ENCODE measurements at regions not wholly inside any gene's neighbourhood (a gene's known extent, or its start where the extent isn't known, plus 50 kb on each side); places are given as distances from the start of the nearest gene placed in this dataset.

- TF ChIP-seq STAT6 (CRISPR knock-in tag; conservative IDR thresholded peaks at IDR 0.05; ENCODE audit: low read depth) (no peak), ZBTB21 (CRISPR knock-in tag; IDR thresholded peaks at IDR 0.05; ENCODE audit: borderline replicate concordance) (no peak), HMGA2 (CRISPR knock-in tag; IDR thresholded peaks at IDR 0.05) (no peak), ZNF219 (CRISPR knock-in tag; IDR thresholded peaks at IDR 0.05; ENCODE audit: borderline replicate concordance) (no peak), ZNF425 (CRISPR knock-in tag; conservative IDR thresholded peaks at IDR 0.05) (no peak), RORB (CRISPR knock-in tag; IDR thresholded peaks at IDR 0.05) (no peak), ZNF121 (CRISPR knock-in tag; IDR thresholded peaks at IDR 0.05) (no peak)
- TF ChIP-seq, protein P1, sequence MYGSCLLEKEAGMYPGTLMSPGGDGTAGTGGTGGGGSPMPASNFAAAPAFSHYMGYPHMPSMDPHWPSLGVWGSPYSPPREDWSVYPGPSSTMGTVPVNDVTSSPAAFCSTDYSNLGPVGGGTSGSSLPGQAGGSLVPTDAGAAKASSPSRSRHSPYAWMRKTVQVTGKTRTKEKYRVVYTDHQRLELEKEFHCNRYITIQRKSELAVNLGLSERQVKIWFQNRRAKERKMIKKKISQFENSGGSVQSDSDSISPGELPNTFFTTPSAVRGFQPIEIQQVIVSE (CRISPR knock-in tag; IDR thresholded peaks at IDR 0.05; ENCODE audit: borderline replicate concordance): no peak
Observed at GRCh38 chr2:156652691-156653090, 216.5 kb downstream of the GPD2 start (continued).

- Mint-ChIP-seq H3K27me3 (ENCODE audit: low read depth) (no peaks in the 10 kb centered on the region), H3K4me1 (peaks cover 5% of the 10 kb centered on the region), H3K4me3 (no peak overlapping the region), H3K36me3 (no peaks in the 10 kb centered on the region; the same call in 1 of the 2 replicates), H3K9me3 (peaks cover 8% of the 10 kb centered on the region), H3K27ac (no peak overlapping the region)
- POLR2A ChIA-PET: no interaction called here
- ATAC-seq (no peak), DNase-seq (ENCODE audit: low spot score) (no peak)
- no peak for TF ChIP-seq FOXK1 (CRISPR knock-in tag; IDR thresholded peaks at IDR 0.05)
- CTCF ChIA-PET: no interaction called here
Observed at GRCh38 chr2:156653675-156654074, 217.5 kb downstream of the GPD2 start.

- no peaks in the 10 kb centered on the region for H3K27me3 Mint-ChIP-seq (ENCODE audit: low read depth)
- CTCF ChIA-PET: no interaction called here
- H3K36me3 Mint-ChIP-seq: 0 out of 2 replicates have a peak, but pooled peaks cover 2% of the 10 kb centered on the region
- H3K27ac Mint-ChIP-seq: no peak overlapping the region
- peaks cover 14% of the 10 kb centered on the region for H3K4me1 Mint-ChIP-seq
- no peak for DNase-seq (ENCODE audit: low spot score)
- 0 out of 2 replicates have a peak, but pooled peaks cover 4% of the 10 kb centered on the region for H3K9me3 Mint-ChIP-seq
- ATAC-seq: no peak
- POLR2A ChIA-PET: no interaction called here
- no peak overlapping the region for H3K4me3 Mint-ChIP-seq
- no peak for TF ChIP-seq SP1 (CRISPR knock-in tag; conservative IDR thresholded peaks at IDR 0.05)
- TF ChIP-seq, protein P2, sequence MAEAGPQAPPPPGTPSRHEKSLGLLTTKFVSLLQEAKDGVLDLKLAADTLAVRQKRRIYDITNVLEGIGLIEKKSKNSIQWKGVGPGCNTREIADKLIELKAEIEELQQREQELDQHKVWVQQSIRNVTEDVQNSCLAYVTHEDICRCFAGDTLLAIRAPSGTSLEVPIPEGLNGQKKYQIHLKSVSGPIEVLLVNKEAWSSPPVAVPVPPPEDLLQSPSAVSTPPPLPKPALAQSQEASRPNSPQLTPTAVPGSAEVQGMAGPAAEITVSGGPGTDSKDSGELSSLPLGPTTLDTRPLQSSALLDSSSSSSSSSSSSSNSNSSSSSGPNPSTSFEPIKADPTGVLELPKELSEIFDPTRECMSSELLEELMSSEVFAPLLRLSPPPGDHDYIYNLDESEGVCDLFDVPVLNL (CRISPR knock-in tag; IDR thresholded peaks at IDR 0.05; ENCODE audit: borderline replicate concordance, low read depth): no peak
- no peak for TF ChIP-seq ZNF423 (CRISPR knock-in tag; IDR thresholded peaks at IDR 0.05)
- TF ChIP-seq, protein P3, sequence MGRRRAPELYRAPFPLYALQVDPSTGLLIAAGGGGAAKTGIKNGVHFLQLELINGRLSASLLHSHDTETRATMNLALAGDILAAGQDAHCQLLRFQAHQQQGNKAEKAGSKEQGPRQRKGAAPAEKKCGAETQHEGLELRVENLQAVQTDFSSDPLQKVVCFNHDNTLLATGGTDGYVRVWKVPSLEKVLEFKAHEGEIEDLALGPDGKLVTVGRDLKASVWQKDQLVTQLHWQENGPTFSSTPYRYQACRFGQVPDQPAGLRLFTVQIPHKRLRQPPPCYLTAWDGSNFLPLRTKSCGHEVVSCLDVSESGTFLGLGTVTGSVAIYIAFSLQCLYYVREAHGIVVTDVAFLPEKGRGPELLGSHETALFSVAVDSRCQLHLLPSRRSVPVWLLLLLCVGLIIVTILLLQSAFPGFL (CRISPR knock-in tag; IDR thresholded peaks at IDR 0.05; ENCODE audit: borderline replicate concordance): no peak
- TF ChIP-seq ATF3 (CRISPR knock-in tag; conservative IDR thresholded peaks at IDR 0.05): no peak
- no peak for TF ChIP-seq AFF4 (CRISPR knock-in tag; IDR thresholded peaks at IDR 0.05; ENCODE audit: borderline replicate concordance)
- TF ChIP-seq, protein P4, sequence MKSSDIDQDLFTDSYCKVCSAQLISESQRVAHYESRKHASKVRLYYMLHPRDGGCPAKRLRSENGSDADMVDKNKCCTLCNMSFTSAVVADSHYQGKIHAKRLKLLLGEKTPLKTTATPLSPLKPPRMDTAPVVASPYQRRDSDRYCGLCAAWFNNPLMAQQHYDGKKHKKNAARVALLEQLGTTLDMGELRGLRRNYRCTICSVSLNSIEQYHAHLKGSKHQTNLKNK (CRISPR knock-in tag; IDR thresholded peaks at IDR 0.05): no peak
- TF ChIP-seq SMAD4 (CRISPR knock-in tag; IDR thresholded peaks at IDR 0.05): no peak
- TF ChIP-seq ZNF512 (CRISPR knock-in tag; IDR thresholded peaks at IDR 0.05; ENCODE audit: borderline replicate concordance): no peak
- TF ChIP-seq CREM (CRISPR knock-in tag; IDR thresholded peaks at IDR 0.05): no peak
Observed at GRCh38 chr2:156657809-156658208, 221.6 kb downstream of the GPD2 start.
